Stimulated activated CD4-positive, alpha-beta T cell treated with anti-CD3 and anti-CD28 coated beads, TNF-alpha, amount 100 ng/mL, for 48 hours (primary cell): ENCODE measurements at regions not wholly inside any gene's neighbourhood (a gene's known extent, or its start where the extent isn't known, plus 50 kb on each side); places are given as distances from the start of the nearest gene placed in this dataset.
"Not testable (repeated sequence)": the region's sequence is repeated elsewhere in the genome, so short reads cannot be mapped to it uniquely, and the experiment has no call there.

ENCODE experiments used
- DNase-seq, 3 donors: peaks; one replicate each; pipeline ENCODE4 v3.0.0-alpha.2; 2020; ENCODE audit warnings: low read depth in 3 of 3

GRCh38 chr1:166489670-166490436, 323.1 kb upstream of the FAM78B start:
- peak; percentile 14 to 25 (median 18) for DNase-seq

- no peak for DNase-seq
Measured at GRCh38 chr1:166490437-166490991, 323.7 kb upstream of the FAM78B start.

GRCh38 chr1:166493765-166494164, 327.0 kb upstream of the FAM78B start:
- not testable (repeated sequence) for DNase-seq

- DNase-seq, result no peak
Measured at GRCh38 chr1:166507347-166507746, 331.9 kb upstream of the POGK start.

GRCh38 chr1:166511761-166512160, 327.5 kb upstream of the POGK start:
- no peak for DNase-seq

GRCh38 chr1:166514067-166514466, 325.2 kb upstream of the POGK start:
- DNase-seq, result no peak

- no peak for DNase-seq
Measured at GRCh38 chr1:166527752-166528151, 311.5 kb upstream of the POGK start.

GRCh38 chr1:166538646-166539045, 300.6 kb upstream of the POGK start:
- DNase-seq, result no peak

GRCh38 chr1:166544036-166544435, 295.2 kb upstream of the POGK start:
- DNase-seq, result no peak

GRCh38 chr1:166544561-166544960, 294.7 kb upstream of the POGK start:
- DNase-seq, result no peak

- DNase-seq, result no peak
Measured at GRCh38 chr1:166552706-166553105, 286.6 kb upstream of the POGK start.

GRCh38 chr1:166570954-166571353, 268.3 kb upstream of the POGK start:
- DNase-seq, result no peak

- no peak for DNase-seq
Measured at GRCh38 chr1:166573199-166573598, 266.1 kb upstream of the POGK start.

- no peak for DNase-seq
Measured at GRCh38 chr1:166579557-166580501, 259.4 kb upstream of the POGK start.

- DNase-seq, result no peak
Measured at GRCh38 chr1:166588741-166589140, 250.5 kb upstream of the POGK start.

- no peak for DNase-seq
Measured at GRCh38 chr1:166590161-166590560, 249.1 kb upstream of the POGK start.

- DNase-seq, result no peak
Measured at GRCh38 chr1:166594646-166595045, 244.6 kb upstream of the POGK start.

- no peak for DNase-seq
Measured at GRCh38 chr1:166597516-166597915, 241.8 kb upstream of the POGK start.

- DNase-seq, result no peak
Measured at GRCh38 chr1:166600574-166600973, 238.7 kb upstream of the POGK start.

GRCh38 chr1:166601650-166602278, 237.5 kb upstream of the POGK start:
- no peak for DNase-seq

- not testable (repeated sequence) for DNase-seq
Measured at GRCh38 chr1:166602801-166603200, 236.5 kb upstream of the POGK start.

- no peak for DNase-seq
Measured at GRCh38 chr1:166603296-166603695, 236.0 kb upstream of the POGK start.
